SK-N-SH (cell line): ENCODE measurements at regions not wholly inside any gene's neighbourhood (a gene's known extent, or its start where the extent isn't known, plus 50 kb on each side); places are given as distances from the start of the nearest gene placed in this dataset.

Experiments
- CTCF ChIA-PET: fragments of 300-600, 350-600 bp; formaldehyde crosslinking; extraction: SDS; loops from one replicate; lab custom pipeline; 2021; lab: Yijun Ruan, JAX
- POLR2A ChIA-PET: fragments of 350-600 bp; sonication (Branson Sonifier 250); formaldehyde crosslinking; extraction: SDS; loops from one replicate; lab custom pipeline; 2020; ENCODE audit warnings: antibody characterized with exemption, inconsistent platforms; lab: Yijun Ruan, JAX
- DNase-seq: peaks from one replicate; pipeline ENCODE4 v3.0.0; 2012
- H2AFZ ChIP-seq: fragments of 200-600 bp; sonication (generic); 2 replicates; pipeline ENCODE4 v1.8.1; 2016; ENCODE audit warnings: antibody characterized with exemption, mild to moderate bottlenecking, low read depth
- H3F3A ChIP-seq: fragments of 200-600 bp; sonication (generic); replicated peaks from 2 replicates; pipeline ENCODE3; 2016; ENCODE audit warnings: antibody characterized with exemption, mild to moderate bottlenecking; ENCODE audit not compliant: insufficient read depth
- H3K27ac ChIP-seq, 2 experiments: fragments of 200-500 bp in 1 of 2; fragments of 200-600 bp in 1 of 2; sonication (Bioruptor generic) in 1 of 2; sonication (generic), shearing (Covaris generic) in 1 of 2; 2 replicates each; pipeline versions ENCODE4 v1.5.1 to v1.6.1; 2014 to 2016; ENCODE audit warnings: low read depth in 2 of 2, inconsistent platforms in 1 of 2, low read length in 1 of 2, mild to moderate bottlenecking in 1 of 2, mixed read lengths in 1 of 2
- H3K27me3 ChIP-seq: fragments of 200-600 bp; sonication (generic), shearing (Covaris generic); 2 replicates; pipeline ENCODE4 v1.6.1; 2016; ENCODE audit warnings: mixed run types; ENCODE audit not compliant: insufficient read depth
- H3K36me3 ChIP-seq, 2 experiments: fragments of 200-500 bp in 1 of 2; fragments of 200-600 bp in 1 of 2; sonication (Bioruptor generic) in 1 of 2; sonication (generic) in 1 of 2; replicated peaks in 1 of 2; 2 replicates each; pipeline versions ENCODE3 to v1.5.1; 2014 to 2016; ENCODE audit warnings: low read length in 1 of 2, mild to moderate bottlenecking in 1 of 2; ENCODE audit not compliant: insufficient read depth in 2 of 2, control insufficient read depth in 1 of 2
- H3K4me1 ChIP-seq, 2 experiments: fragments of 200-500 bp in 1 of 2; fragments of 200-600 bp in 1 of 2; sonication (Bioruptor generic) in 1 of 2; sonication (generic), shearing (Covaris generic) in 1 of 2; 2 replicates each; pipeline versions ENCODE4 v1.5.1 to v1.6.1; 2014 to 2016; ENCODE audit warnings: low read depth in 1 of 2, low read length in 1 of 2, mixed run types in 1 of 2; ENCODE audit not compliant: insufficient read depth in 2 of 2, control insufficient read depth in 1 of 2
- H3K4me2 ChIP-seq: fragments of 200-600 bp; sonication (generic), shearing (Covaris generic); 2 replicates; pipeline ENCODE4 v1.6.1; 2017; ENCODE audit warnings: mixed run types
- H3K4me3 ChIP-seq, 2 experiments: fragments of 200-500 bp in 1 of 2; fragments of 200-600 bp in 1 of 2; sonication (Bioruptor generic) in 1 of 2; sonication (generic), shearing (Covaris generic) in 1 of 2; 2 replicates each; pipeline versions ENCODE4 v1.5.1 to v1.8.1; 2014 to 2016; ENCODE audit warnings: low read depth in 2 of 2, inconsistent platforms in 1 of 2, low read length in 1 of 2, mild to moderate bottlenecking in 1 of 2, mixed read lengths in 1 of 2, moderate library complexity in 1 of 2
- H3K79me2 ChIP-seq: fragments of 200-600 bp; sonication (generic); 2 replicates; pipeline ENCODE4 v1.8.1; 2017; ENCODE audit warnings: mild to moderate bottlenecking; ENCODE audit not compliant: insufficient read depth
- H3K9ac ChIP-seq: fragments of 200-600 bp; sonication (generic); 2 replicates; pipeline ENCODE4 v1.6.1; 2017; ENCODE audit warnings: mixed run types
- H3K9me2 ChIP-seq: fragments of 200-600 bp; sonication (generic); 2 replicates; pipeline ENCODE4 v1.6.1; 2017; ENCODE audit warnings: mixed run types
- H3K9me3 ChIP-seq: fragments of 200-600 bp; sonication (generic); 2 replicates; pipeline ENCODE4 v1.6.1; 2017; ENCODE audit warnings: mixed run types, mild to moderate bottlenecking, moderate library complexity
- H4K20me1 ChIP-seq: fragments of 200-600 bp; sonication (generic); 2 replicates; pipeline ENCODE4 v1.6.1; 2017; ENCODE audit warnings: mild to moderate bottlenecking, mixed run types; ENCODE audit not compliant: insufficient read depth
- ELF1 ChIP-seq: IDR thresholded peaks from 2 replicates; pipeline ENCODE4 v1.4.0; 2012
- EP300 ChIP-seq, 2 experiments: IDR thresholded peaks; 2 replicates each; pipeline versions ENCODE4 v1.4.0 to v1.6.1; 2012; ENCODE audit warnings: borderline replicate concordance in 1 of 2, low read depth in 1 of 2, low read length in 1 of 2
- EZH2phosphoT487 ChIP-seq: fragments of 200-600 bp; sonication (generic); IDR thresholded peaks from 2 replicates; pipeline ENCODE4 v1.6.1; 2017; ENCODE audit warnings: low read depth, mixed run types, mild to moderate bottlenecking, antibody characterized with exemption, moderate library complexity, borderline replicate concordance
- FOXJ3 ChIP-seq: sonication (generic); formaldehyde crosslinking; IDR thresholded peaks from 2 replicates; pipeline ENCODE4 v1.5.1; 2020; ENCODE audit warnings: mild to moderate bottlenecking, missing genetic modification reagents
- FOXM1 ChIP-seq: IDR thresholded peaks from 2 replicates; pipeline ENCODE4 v1.4.0; 2012; ENCODE audit warnings: low read depth, mild to moderate bottlenecking
- GABPA ChIP-seq: IDR thresholded peaks from 2 replicates; pipeline ENCODE4 v1.4.0; 2012; ENCODE audit warnings: low read depth, mild to moderate bottlenecking
- IRF3 ChIP-seq: fragments of 150-350 bp; IDR thresholded peaks from 2 replicates; pipeline ENCODE4 v1.6.1; 2016; ENCODE audit warnings: mild to moderate bottlenecking, low read depth, low read length
- MEF2A ChIP-seq: IDR thresholded peaks from 2 replicates; pipeline ENCODE4 v1.4.0; 2012; ENCODE audit warnings: low read depth, borderline replicate concordance
- NRF1 ChIP-seq: IDR thresholded peaks from 2 replicates; pipeline ENCODE4 v1.6.1; 2012; ENCODE audit warnings: low read depth, mild to moderate bottlenecking, low read length
- RAD21 ChIP-seq: IDR thresholded peaks from 2 replicates; pipeline ENCODE4 v1.6.1; 2012; ENCODE audit warnings: mild to moderate bottlenecking, low read length
- REST ChIP-seq: IDR thresholded peaks from 2 replicates; pipeline ENCODE4 v1.6.1; 2012; ENCODE audit warnings: mild to moderate bottlenecking, low read depth, low read length, moderate library complexity
- RFX5 ChIP-seq: IDR thresholded peaks from 2 replicates; pipeline ENCODE4 v1.6.1; 2012; ENCODE audit warnings: mild to moderate bottlenecking, improper control_type of control experiment, low read length
- SIN3A ChIP-seq: IDR thresholded peaks from 2 replicates; pipeline ENCODE4 v1.6.1; 2012; ENCODE audit warnings: low read depth, mild to moderate bottlenecking, low read length, moderate library complexity, borderline replicate concordance
- TAF1 ChIP-seq: IDR thresholded peaks from 2 replicates; pipeline ENCODE4 v1.6.1; 2012; ENCODE audit warnings: low read depth, mild to moderate bottlenecking, low read length, moderate library complexity, borderline replicate concordance
- TCF12 ChIP-seq: IDR thresholded peaks from 2 replicates; pipeline ENCODE4 v1.4.0; 2012
- USF1 ChIP-seq: IDR thresholded peaks from 2 replicates; pipeline ENCODE4 v1.4.0; 2012; ENCODE audit warnings: low read depth, borderline replicate concordance
- USF2 ChIP-seq: fragments of 150-350 bp; IDR thresholded peaks from 2 replicates; pipeline ENCODE4 v1.6.1; 2017; ENCODE audit warnings: antibody characterized with exemption, low read length, low read depth, borderline replicate concordance
- WGBS: methylation state at CpG from one replicate; pipeline ENCODE4 v1.1.6; 2017; ENCODE audit warnings: low lambda C conversion rate; 5-methylcytosine and 5-hydroxymethylcytosine counted together

GRCh38 chr1:29593601-29594382 is 357.5 kb downstream of the PTPRU start:
- Histone ChIP-seq H2AFZ (no peak overlapping the region), H4K20me1 (no peaks in the 10 kb centered on the region), H3K79me2 (no peaks in the 10 kb centered on the region), H3K9me3 (no peaks in the 10 kb centered on the region), H3K27ac (no peak overlapping the region), H3K27me3 (no peaks in the 10 kb centered on the region), H3K4me1 (peaks cover 0 to 6% of the 10 kb centered on the region in 2 experiments; a peak in 1 of 4 replicates), H3K9ac (no peak overlapping the region), H3K9me2 (no peaks in the 10 kb centered on the region)
- WGBS: 54% methylated on average over 4 of the region's 4 CpGs
- TF ChIP-seq FOXM1: no peak
- no peak for TF ChIP-seq TCF12
- no peak for TF ChIP-seq FOXJ3
- no peak for TF ChIP-seq NRF1
- no peak for TF ChIP-seq GABPA
- no peak for TF ChIP-seq USF1
- no peak for TF ChIP-seq IRF3
- no peak for TF ChIP-seq RFX5
- no peak for TF ChIP-seq MEF2A
- no peak for TF ChIP-seq ELF1
- TF ChIP-seq EP300 (IDR thresholded peaks at IDR 0.05; ENCODE audit: borderline replicate concordance in 1 of 2, low read depth in 1 of 2, low read length in 1 of 2): no peak
- TF ChIP-seq TAF1: no peak
- TF ChIP-seq SIN3A: no peak
- no peak for TF ChIP-seq USF2
- TF ChIP-seq EZH2phosphoT487: no peak
- TF ChIP-seq RAD21: no peak
- no peak for TF ChIP-seq REST
- TF ChIP-seq, all 33 proteins: peak for 0
- Histone ChIP-seq H3F3A (peaks cover 4% of the 10 kb centered on the region), H3K4me2 (no peak overlapping the region), H3K4me3 (no peak overlapping the region), H3K36me3 (no peaks in the 10 kb centered on the region)
- POLR2A ChIA-PET: no interaction called here
- CTCF ChIA-PET: interaction anchor here (1.1 to 1.2 kb wide), 2 partner anchors 29 to 51 kb away, joined by 3 read pairs; no protein-coding TSS in a partner anchor
- no peak for DNase-seq
